GM12875 (cell line): ENCODE measurements at regions not wholly inside any gene's neighbourhood (a gene's known extent, or its start where the extent isn't known, plus 50 kb on each side); places are given as distances from the start of the nearest gene placed in this dataset.

Source experiments
- H3K4me3 ChIP-seq: one replicate; pipeline ENCODE4 v1.5.1; 2011; ENCODE audit warnings: low read depth, low read length, control low read depth
- CTCF ChIP-seq: IDR thresholded peaks from 2 replicates; pipeline ENCODE4 v1.5.1; 2011; ENCODE audit warnings: low read depth, mild to moderate bottlenecking, control low read depth, inconsistent platforms, low read length, moderate library complexity, borderline replicate concordance; ENCODE audit not compliant: insufficient read depth

GRCh38 chr12:38016602-38017001 is 300.0 kb upstream of the ALG10B start:
- TF ChIP-seq CTCF: no peak
- H3K4me3 ChIP-seq: no peak overlapping the region

DNA sequence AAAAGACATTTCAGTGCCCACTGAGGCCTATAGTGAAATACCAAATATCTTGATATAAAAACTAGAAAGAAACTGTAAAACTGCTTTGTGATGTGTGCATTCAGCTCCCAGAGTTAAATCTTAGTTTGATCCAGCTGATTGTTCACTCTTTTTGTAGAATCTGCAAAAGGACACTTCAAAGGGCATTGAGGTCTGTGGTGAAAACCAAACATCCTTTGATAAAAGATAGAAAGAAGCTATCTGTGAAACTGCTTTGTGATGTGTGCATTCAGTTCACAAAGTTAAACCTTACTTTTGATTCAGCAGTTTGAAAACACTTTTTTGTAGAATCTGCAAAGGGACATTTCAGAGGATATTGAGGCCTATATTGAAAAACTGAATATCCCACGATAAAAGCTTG is 290.7 kb upstream of the ALG10B start:
- TF ChIP-seq CTCF: no peak
- no peak overlapping the region for H3K4me3 ChIP-seq

- no peak for TF ChIP-seq CTCF
- no peak overlapping the region for H3K4me3 ChIP-seq
Measured at GRCh38 chr12:38053113-38053512, 263.5 kb upstream of the ALG10B start.

DNA sequence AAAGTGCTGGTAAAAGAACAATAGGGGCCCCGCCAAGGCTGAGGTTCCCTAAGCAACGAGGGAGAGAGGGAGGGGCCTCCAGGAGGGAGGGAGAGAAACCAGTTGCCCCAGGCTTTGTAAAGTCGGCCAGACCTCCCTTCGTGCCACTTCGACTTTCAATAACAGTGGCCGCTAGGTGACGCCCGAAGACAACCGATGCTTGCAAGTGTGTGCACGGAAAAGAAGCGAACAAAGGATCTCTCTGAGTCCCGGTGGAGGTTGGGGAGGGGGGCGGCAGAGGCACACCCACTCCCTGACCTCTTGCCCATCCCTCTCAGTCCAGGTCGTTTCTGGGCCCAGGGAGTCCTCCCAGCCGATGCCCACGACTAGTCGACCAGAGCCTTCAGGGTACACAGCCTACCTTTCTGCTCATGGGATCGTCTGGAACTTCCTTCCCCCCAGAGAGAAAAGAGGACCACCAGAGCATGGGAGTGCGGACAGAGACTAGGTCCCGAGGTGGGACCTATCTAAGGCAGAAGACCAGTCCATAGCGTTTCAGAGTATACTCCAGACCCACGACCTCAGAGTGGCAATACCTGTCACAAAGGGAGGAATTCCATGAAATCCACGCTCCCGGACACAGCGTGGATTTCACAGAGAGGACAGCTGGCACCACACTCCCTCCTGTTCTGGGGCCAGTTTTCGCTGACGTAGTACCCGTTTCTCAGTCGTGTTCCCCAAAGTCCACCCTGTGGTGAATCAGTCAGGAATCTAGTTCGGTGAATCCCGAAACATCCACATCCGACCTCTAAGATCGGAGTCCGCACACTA is 262.7 kb upstream of the ALG10B start:
- H3K4me3 ChIP-seq: no peak overlapping the region
- no peak for TF ChIP-seq CTCF

- no peak overlapping the region for H3K4me3 ChIP-seq
- TF ChIP-seq CTCF: no peak
Measured at GRCh38 chr12:38056701-38057689, 259.6 kb upstream of the ALG10B start.

GRCh38 chr12:38099686-38100085 is 216.9 kb upstream of the ALG10B start:
- TF ChIP-seq CTCF: no peak

More at GRCh38 chr12:38099686-38100085, 216.9 kb upstream of the ALG10B start:
- no peak overlapping the region for H3K4me3 ChIP-seq
